ENCODE measurements at regions not wholly inside any gene's neighbourhood (a gene's known extent, or its start where the extent isn't known, plus 50 kb on each side); places are given as distances from the start of the nearest gene placed in this dataset.

DNA sequence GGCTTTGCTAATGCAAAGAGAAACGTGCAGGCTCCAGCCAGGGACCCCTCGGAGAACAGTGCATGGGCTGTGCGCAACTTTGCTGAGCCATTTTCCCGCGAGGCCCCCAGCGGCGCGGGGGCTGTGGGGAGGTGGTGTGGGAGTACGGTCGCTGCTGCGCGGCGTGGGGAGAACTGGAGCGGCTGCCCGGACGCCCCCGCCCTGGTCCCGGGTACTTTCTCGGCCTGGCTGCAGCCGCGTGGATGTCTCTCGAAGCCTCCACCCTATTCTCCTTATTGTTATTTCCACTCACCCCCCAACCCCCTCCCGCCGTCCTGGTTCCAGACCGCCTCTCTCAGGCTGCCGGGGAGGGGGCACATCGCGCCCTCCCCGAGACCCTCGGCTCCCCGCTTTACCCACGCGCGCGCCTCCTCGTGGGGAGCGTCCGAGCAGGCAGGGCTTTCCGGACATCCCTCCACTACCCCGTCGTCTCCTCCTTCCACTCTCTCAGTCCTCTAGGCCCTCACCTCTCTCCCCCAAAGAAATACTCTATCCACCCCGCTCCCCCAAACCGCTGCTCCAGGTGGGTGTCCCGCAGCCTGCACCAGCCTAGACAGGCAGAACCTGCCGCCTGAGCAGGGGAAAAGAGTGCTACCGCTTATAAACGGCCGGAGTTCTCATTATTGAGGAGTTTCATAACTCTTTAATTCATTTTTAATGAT is 68.6 kb upstream of the TBCA start:
- peak; percentile 6 for DNase-seq (ENCODE audit: low spot score)

DNA sequence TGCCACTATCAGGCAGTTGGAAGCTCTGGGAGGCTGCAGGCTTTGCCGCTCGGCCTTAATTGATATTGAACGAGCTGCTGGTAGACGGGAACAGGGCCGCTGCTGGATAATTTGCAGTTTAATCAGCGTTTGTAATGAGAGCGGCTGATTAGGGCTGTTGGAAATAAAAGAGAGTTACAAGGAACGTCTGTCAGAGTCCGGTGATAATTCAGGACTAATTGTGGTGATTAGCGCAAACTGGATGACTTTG is 68.2 kb upstream of the TBCA start:
- no peak for DNase-seq (ENCODE audit: low spot score)

DNA sequence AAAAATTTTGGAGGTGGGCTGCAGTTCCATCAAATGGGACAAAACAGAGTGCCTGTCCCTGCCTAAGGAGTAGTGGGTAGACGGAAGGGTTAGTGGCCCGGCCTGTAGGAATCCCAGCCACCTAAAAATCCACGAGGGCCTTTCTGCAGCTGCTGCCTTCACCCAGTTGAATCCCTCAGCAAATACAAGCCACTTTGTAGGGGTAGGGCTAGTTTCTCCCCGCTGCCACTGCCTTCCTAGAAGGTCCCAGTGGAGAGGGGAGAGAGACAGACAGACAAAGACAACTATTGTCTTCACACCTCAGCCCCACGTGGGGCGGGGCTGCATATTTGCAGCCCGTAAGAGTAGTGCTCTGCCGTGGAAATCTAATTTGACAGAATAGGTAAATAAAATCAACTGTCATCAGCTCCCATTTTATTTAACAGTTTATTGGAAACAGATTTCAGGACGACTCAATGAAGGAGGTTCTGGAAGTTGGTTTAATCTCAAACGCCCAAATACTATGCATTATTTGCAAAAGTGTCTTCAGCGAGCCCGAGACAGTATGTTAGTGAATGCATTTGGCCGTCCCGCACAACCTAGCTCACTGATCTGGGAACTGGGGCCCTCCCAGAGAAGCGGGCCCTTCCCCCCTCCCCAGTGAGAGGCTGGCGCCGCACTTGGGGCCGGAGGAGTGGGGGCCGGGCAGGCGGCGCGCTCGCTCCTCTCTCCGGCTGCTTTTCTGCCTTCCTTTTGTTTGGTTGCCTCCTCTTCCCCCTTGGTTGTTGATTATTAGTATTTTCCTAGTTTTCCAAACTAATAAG is 67.6 kb upstream of the TBCA start:
- no peak for DNase-seq (ENCODE audit: low spot score)

DNA sequence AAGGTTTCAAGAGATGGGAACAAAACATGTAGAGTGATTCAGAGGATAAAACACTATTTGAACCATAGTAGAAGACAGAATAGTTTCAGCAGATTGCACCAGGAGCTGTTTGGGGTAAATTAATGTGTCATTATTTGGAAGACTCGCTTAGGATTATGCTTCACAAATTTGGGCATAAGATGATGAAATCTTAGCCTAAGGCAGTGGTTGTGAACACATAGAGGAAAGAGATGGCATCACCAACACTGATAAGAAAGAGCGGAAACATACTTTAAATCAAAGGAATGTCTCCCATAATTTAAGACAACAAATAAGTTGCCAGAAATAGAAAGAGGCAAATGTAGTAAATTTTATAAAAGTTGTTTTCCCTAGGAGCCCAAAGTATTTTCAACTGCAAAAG is 66.1 kb upstream of the TBCA start:
- DNase-seq (ENCODE audit: low spot score): no peak

DNA sequence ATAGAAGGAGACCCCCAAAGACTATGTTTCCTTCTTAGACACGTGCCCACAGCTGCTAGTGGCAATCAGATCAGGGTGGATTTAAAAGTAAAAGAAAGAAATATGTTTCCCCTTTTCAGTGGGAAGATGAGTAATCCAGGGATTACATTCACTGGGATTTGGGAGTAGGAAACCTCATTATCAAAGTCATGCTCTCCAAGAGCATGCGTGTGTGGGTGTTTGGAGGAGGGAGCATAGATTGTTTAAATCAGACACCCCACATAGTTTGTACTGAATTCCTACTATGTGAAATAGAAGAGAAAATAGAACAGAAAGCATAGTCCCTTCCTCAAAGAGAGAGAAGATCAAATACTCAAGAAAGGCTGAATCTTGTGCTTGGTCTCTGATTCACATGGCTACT is 65.5 kb upstream of the TBCA start:
- DNase-seq (ENCODE audit: low spot score): no peak

DNA sequence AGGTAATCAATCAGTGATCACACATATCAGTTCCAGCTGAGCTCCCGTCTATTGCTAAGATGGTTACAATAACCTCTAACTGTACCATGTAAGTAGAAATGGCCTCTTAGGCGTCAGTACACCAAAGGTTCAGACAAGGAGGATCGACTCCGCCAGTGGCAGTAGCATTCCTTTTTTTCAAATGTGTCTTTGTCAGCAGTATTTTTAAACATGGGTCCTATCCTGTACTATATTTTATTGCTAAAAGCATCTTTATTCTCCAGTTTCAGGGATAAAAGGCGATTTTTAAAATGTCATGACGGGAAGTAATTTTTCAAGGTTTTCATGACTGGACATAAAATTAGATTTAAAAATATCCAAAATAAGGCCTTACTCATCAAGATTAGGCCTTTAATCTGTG is 64.8 kb upstream of the TBCA start:
- DNase-seq (ENCODE audit: low spot score): no peak

DNA sequence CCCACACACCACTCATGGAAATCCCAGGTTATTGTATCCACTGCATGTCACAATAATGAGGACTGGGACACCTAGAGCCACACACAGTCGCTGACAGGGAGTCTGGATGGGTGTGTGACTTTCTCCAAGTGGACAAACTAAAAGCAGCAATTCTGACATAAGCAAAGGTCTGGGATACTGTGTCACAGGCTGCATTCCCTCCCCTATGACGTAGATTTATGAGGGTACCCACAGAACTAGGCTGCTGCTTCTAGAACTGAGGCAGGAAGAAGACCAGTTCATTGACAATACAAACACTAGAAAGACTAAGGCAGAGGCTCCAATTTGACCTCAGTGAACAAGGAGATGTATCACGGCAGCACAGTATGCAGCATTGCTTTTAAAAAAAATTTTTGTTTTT is 63.6 kb upstream of the TBCA start:
- DNase-seq (ENCODE audit: low spot score): no peak

DNA sequence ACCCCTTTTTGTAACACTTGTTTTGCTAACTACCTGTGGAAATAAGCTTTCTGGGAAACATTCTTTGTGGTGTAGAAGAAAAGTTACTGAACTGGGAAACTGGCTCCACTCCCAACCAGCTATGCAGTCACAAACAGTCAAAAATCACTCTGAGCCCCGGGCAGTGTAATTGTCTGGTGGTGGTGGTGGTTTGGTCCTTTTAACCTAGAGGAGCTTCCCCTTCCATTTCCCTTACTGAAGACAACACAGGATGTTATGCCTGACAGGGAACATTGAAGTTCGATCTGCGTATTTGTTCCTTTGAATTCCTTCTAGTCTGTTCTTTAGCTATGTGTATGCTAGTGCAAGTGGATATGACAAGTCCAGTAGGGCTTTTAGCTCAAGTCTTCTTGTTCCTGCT is 56.8 kb upstream of the TBCA start:
- no peak for DNase-seq (ENCODE audit: low spot score)

DNA sequence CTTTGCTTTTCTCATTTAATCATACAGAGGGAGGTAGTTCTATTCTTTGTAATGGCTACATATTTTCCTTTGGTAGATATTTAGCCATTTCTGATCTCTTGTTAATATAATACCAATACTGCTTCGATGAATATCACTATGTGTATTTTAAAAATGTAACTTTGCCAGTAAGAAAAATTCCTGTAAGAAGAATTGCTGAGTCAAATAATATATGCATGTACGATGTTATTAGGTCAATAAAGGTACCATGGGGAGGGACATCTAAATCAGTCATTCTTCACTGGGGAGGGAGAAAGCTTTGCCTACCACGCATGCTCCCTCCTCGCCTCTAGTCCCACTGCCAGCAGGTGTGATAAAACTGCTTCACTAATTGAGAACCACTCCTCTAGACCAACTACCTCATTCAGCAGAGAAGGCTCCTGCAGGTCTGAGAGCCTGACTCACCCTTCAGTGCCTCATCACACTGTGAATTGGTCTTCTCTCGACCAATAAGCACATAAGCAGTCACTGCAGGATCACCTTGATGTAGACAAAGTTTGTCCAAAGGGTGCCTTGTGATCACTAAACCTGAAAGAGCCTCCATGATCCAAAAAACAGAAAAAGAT is 56.1 kb upstream of the TBCA start:
- no peak for DNase-seq (ENCODE audit: low spot score)

DNA sequence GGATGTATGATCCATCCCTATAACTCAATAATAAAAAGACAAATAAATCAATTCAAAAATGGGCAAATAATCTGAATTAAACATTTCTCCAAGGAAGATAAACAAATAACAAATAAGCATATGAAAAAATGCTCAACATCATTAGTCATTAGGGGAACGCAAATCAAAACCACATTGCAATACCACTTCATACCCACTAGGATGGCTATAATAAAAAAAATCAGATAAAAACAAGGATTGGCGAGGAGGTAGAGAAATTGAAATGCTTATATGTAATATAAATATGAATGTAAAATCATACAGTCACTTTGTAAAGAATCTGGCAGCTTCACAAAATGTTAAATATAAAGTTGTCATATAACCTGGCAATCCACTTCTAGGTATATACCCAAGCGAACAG is 52.3 kb upstream of the TBCA start:
- DNase-seq (ENCODE audit: low spot score): no peak
